Natural killer cell (primary cell): ENCODE measurements at regions not wholly inside any gene's neighbourhood (a gene's known extent, or its start where the extent isn't known, plus 50 kb on each side); places are given as distances from the start of the nearest gene placed in this dataset.

ENCODE experiments used
- ATAC-seq, 3 donors: fragments of 150-1000 bp in 2 of 3; fragments of 200-7000 bp in 1 of 3; cut with Tn5 transposase; 1 replicate in 1 of 3; 2 replicates in 2 of 3; pipeline ENCODE4 v1.10.0; 2021; ENCODE audit warnings: mild to moderate bottlenecking in 2 of 3, moderate library complexity in 2 of 3
- DNase-seq, 2 donors: peaks; one replicate each; pipeline versions ENCODE4 v3.0.0 to v3.0.0-alpha.2; 2013 to 2021; ENCODE audit warnings: mixed read lengths in 1 of 2
- H3K27ac ChIP-seq: one replicate; pipeline ENCODE4 v1.5.1; 2013; ENCODE audit warnings: mild to moderate bottlenecking, low read length
- H3K27me3 ChIP-seq: one replicate; pipeline ENCODE4 v1.6.1; 2013; ENCODE audit warnings: low read length; ENCODE audit not compliant: control insufficient read depth, insufficient read depth
- H3K36me3 ChIP-seq: one replicate; pipeline ENCODE4 v1.6.1; 2013; ENCODE audit warnings: low read length; ENCODE audit not compliant: control insufficient read depth, insufficient read depth
- H3K4me1 ChIP-seq: one replicate; pipeline ENCODE4 v1.6.1; 2013; ENCODE audit warnings: low read length; ENCODE audit not compliant: control insufficient read depth, insufficient read depth
- H3K4me3 ChIP-seq: one replicate; pipeline ENCODE4 v1.5.1; 2013; ENCODE audit warnings: low read length
- H3K9me3 ChIP-seq: one replicate; pipeline ENCODE4 v1.6.1; 2013; ENCODE audit warnings: low read length; ENCODE audit not compliant: control insufficient read depth, insufficient read depth
- H3K27ac Mint-ChIP-seq, 2 donors: one replicate each; pipeline ENCODE4 v1.8.0; 2022; ENCODE audit warnings: mild to moderate bottlenecking in 2 of 2, mixed read lengths in 2 of 2, moderate library complexity in 1 of 2
- H3K27me3 Mint-ChIP-seq, 2 donors: one replicate each; pipeline ENCODE4 v1.8.0; 2022; ENCODE audit warnings: low read depth in 2 of 2, mixed read lengths in 2 of 2
- H3K36me3 Mint-ChIP-seq: one replicate; pipeline ENCODE4 v1.8.0; 2022; ENCODE audit warnings: mixed read lengths
- H3K4me1 Mint-ChIP-seq, 2 donors: one replicate each; pipeline ENCODE4 v1.8.0; 2022; ENCODE audit warnings: mixed read lengths in 2 of 2
- H3K4me3 Mint-ChIP-seq: one replicate; pipeline ENCODE4 v1.8.0; 2022; ENCODE audit warnings: mild to moderate bottlenecking, moderate library complexity, mixed read lengths
- H3K9me3 Mint-ChIP-seq, 2 donors: one replicate each; pipeline ENCODE4 v1.8.0; 2022; ENCODE audit warnings: mixed read lengths in 2 of 2
- WGBS: methylation state at CpG from one replicate; pipeline ENCODE4 v1.1.7; 2013; ENCODE audit warnings: missing lambda C conversion rate; ENCODE audit not compliant: insufficient coverage; 5-methylcytosine and 5-hydroxymethylcytosine counted together
- intact Hi-C: fragments of 100-400 bp; cut with micrococcal nuclease; formaldehyde crosslinking; loops from one replicate; pipeline ENCODE4 v1.14.2; 2022
- TF ChIP-seq, protein P1 (sequence below): fragments of 200-600 bp; IDR thresholded peaks from one replicate; pipeline ENCODE4 v1.8.0; 2022; ENCODE audit warnings: antibody characterized with exemption

DNA sequence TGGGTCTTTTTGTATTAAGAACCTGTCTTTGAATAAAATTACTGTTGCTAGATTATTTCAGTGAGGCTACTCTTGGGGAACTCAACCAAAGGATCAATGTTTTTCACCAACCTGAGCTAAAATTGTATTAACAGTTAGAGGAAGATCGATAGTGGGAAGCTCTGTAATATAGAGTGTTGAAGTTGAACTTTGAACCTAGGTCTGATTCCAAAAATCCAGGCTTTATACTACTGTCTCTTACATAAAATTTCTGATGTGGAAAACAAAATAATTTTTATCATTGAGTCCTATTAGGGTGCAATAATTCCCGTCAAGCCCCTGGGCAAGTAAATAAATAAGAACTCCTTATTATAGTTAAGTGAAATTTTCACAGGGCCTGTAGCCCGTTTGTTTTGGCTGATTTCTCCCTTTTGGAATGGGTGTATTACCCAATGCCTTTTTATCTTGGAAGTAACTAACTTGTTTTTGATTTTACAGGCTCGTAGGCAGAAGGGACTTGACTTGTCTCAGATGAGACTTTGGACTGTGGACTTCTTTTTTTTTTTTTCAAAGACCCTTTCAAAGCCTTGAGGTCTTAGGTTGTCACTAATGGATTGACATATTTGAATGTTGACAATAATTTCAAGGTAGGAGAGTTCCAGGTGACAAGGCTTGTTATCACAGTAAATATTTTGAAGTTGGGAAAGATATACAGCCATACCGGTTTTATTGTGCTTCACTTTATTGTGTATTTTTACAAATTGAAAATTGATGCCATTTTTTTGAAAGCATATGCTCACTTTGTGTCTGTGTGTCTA is 276.1 kb downstream of the NFKBIZ start:
- Histone ChIP-seq H3K27me3 (no peaks in the 10 kb centered on the region), H3K4me3 (no peak overlapping the region), H3K27ac (no peak overlapping the region), H3K36me3 (no peaks in the 10 kb centered on the region), H3K4me1 (no peaks in the 10 kb centered on the region), H3K9me3 (peaks cover 10% of the 10 kb centered on the region)
- Mint-ChIP-seq H3K36me3 (peaks cover 12% of the 10 kb centered on the region), H3K27ac (no peak overlapping the region), H3K9me3 (peaks cover 5 to 13% of the 10 kb centered on the region in 2 donors), H3K4me1 (no peaks in the 10 kb centered on the region), H3K27me3 (no peaks in the 10 kb centered on the region), H3K4me3 (no peak overlapping the region)
- WGBS, result 86% methylated on average over 3 of the region's 5 CpGs
- ATAC-seq, result no peak
- TF ChIP-seq, protein P1, sequence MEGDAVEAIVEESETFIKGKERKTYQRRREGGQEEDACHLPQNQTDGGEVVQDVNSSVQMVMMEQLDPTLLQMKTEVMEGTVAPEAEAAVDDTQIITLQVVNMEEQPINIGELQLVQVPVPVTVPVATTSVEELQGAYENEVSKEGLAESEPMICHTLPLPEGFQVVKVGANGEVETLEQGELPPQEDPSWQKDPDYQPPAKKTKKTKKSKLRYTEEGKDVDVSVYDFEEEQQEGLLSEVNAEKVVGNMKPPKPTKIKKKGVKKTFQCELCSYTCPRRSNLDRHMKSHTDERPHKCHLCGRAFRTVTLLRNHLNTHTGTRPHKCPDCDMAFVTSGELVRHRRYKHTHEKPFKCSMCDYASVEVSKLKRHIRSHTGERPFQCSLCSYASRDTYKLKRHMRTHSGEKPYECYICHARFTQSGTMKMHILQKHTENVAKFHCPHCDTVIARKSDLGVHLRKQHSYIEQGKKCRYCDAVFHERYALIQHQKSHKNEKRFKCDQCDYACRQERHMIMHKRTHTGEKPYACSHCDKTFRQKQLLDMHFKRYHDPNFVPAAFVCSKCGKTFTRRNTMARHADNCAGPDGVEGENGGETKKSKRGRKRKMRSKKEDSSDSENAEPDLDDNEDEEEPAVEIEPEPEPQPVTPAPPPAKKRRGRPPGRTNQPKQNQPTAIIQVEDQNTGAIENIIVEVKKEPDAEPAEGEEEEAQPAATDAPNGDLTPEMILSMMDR, result no peak
- intact Hi-C loops, result no loop called here
- no peak for DNase-seq

DNA sequence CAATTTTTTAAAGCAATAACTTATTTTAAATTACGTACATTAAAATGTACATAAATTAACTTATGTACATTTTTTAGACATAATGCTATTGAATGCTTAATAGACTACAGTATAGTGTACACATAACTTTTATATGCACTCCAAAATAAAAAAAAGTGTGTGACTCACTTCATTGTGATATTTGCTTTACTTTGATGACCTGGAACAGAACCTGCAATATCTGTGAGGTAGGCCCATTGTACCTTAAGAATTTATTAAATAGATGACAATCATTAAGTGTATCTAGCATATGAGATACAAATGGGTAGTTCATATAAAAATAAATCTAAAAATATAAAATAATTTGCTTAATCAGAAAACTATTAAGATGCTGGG is 276.7 kb downstream of the NFKBIZ start:
- intact Hi-C loops, result no loop called here
- Histone ChIP-seq H3K9me3 (peaks cover 10% of the 10 kb centered on the region), H3K36me3 (no peaks in the 10 kb centered on the region), H3K27me3 (no peaks in the 10 kb centered on the region), H3K4me1 (no peaks in the 10 kb centered on the region), H3K27ac (no peak overlapping the region), H3K4me3 (no peak overlapping the region)
- H3K9me3 Mint-ChIP-seq, result peaks cover 5 to 13% of the 10 kb centered on the region in 2 donors
- peaks cover 12% of the 10 kb centered on the region for H3K36me3 Mint-ChIP-seq
- no peaks in the 10 kb centered on the region for H3K27me3 Mint-ChIP-seq
- H3K27ac Mint-ChIP-seq, result no peak overlapping the region
- no peak overlapping the region for H3K4me3 Mint-ChIP-seq
- ATAC-seq (no peak), DNase-seq (no peak)
- H3K4me1 Mint-ChIP-seq, result no peaks in the 10 kb centered on the region
- WGBS, result no CpG with 5 or more reads among the region's 1 CpG
- TF ChIP-seq, protein P1, result no peak

DNA sequence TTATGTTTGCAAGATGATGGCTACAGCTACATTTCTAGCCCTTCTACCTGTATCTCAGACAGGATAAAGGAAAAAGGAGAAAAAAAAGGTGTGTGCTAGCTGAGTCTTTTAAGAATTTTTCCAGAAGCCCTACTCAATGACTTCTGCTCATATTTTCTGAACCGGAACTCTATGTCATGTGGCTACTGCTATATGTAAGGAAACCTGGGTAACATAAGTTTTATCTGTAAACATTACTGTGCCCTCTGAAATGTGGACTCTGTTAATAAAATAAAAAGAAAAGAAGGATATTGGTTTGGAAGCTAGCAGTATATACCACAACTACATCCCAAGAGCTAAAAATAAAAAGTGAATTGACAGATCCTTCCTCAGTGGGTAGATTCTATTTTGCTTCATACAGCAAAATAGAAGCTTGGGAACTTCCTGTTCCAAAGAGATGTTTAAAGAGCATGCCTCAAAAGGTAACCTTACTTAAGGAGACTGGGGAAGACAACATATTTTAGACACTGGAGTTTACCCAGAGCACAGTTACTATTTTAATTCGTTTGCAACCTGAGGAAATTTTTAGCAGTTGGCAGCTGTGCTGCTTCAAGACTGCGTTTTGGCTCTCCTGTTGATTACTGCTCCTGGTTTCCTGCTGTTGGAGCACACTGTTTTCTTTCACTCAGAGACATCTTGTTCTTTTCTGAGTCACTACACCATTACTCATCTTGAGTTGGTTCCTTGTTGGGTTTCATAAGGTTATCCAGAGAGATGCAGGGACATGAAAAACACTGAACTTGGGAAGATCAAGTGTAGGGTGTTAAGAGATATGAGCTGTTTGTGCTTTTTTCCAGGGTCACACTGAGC is 280.7 kb downstream of the NFKBIZ start:
- Histone ChIP-seq H3K4me3 (no peak overlapping the region), H3K4me1 (no peaks in the 10 kb centered on the region), H3K9me3 (no peaks in the 10 kb centered on the region), H3K27ac (no peak overlapping the region), H3K36me3 (no peaks in the 10 kb centered on the region), H3K27me3 (no peaks in the 10 kb centered on the region)
- H3K4me1 Mint-ChIP-seq, result no peaks in the 10 kb centered on the region
- 34% methylated on average over 3 of the region's 3 CpGs for WGBS
- no peak overlapping the region for H3K4me3 Mint-ChIP-seq
- no peaks in the 10 kb centered on the region for H3K36me3 Mint-ChIP-seq
- no peaks in the 10 kb centered on the region for H3K27me3 Mint-ChIP-seq
- TF ChIP-seq, protein P1, result no peak
- H3K27ac Mint-ChIP-seq, result no peak overlapping the region
- H3K9me3 Mint-ChIP-seq, result peaks cover 0 to 2% of the 10 kb centered on the region in 2 donors
- no peak for ATAC-seq
- DNase-seq, result no peak
- intact Hi-C loops, result no loop called here
